Heart left ventricle (tissue), 16 donors: ENCODE measurements at regions not wholly inside any gene's neighbourhood (a gene's known extent, or its start where the extent isn't known, plus 50 kb on each side); places are given as distances from the start of the nearest gene placed in this dataset.

ENCODE experiments used
- ATAC-seq, 4 donors: fragments of 200-7000 bp; cut with Tn5 transposase; one replicate each; pipeline ENCODE4 v1.9.1; 2020 to 2022; ENCODE audit warnings: moderate library complexity in 4 of 4, mild to moderate bottlenecking in 3 of 4, moderate number of reproducible peaks in 1 of 4
- DNase-seq, 5 donors: peaks; one replicate each; pipeline ENCODE4 v3.0.0-alpha.2; 2020
- H3K27ac ChIP-seq, 12 donors: fragments of 200-600 bp; sonication (generic) in 4 of 12; one replicate each; pipeline versions ENCODE4 v1.5.0 to v1.8.0; 2016 to 2022; ENCODE audit warnings: mild to moderate bottlenecking in 2 of 12
- H3K27me3 ChIP-seq, 9 donors: fragments of 200-600 bp; sonication (generic) in 2 of 9; one replicate each; pipeline versions ENCODE4 v1.5.1 to v1.8.0; 2016 to 2022; ENCODE audit warnings: mild to moderate bottlenecking in 3 of 9
- H3K36me3 ChIP-seq, 9 donors: fragments of 200-600 bp; sonication (generic) in 2 of 9; one replicate each; pipeline versions ENCODE4 v1.5.0 to v1.8.0; 2018 to 2022; ENCODE audit warnings: mild to moderate bottlenecking in 2 of 9
- H3K4me1 ChIP-seq, 12 donors: fragments of 200-600 bp; sonication (generic) in 4 of 12; one replicate each; pipeline versions ENCODE4 v1.5.0 to v1.8.0; 2016 to 2022; ENCODE audit warnings: mild to moderate bottlenecking in 3 of 12
- H3K4me3 ChIP-seq, 12 donors: fragments of 200-600 bp; sonication (generic) in 4 of 12; one replicate each; pipeline versions ENCODE4 v1.5.0 to v1.8.0; 2017 to 2022; ENCODE audit warnings: mild to moderate bottlenecking in 9 of 12, moderate library complexity in 4 of 12
- H3K9me3 ChIP-seq, 12 donors: fragments of 200-600 bp; sonication (generic) in 4 of 12; one replicate each; pipeline versions ENCODE4 v1.5.0 to v1.8.0; 2016 to 2022; ENCODE audit warnings: mild to moderate bottlenecking in 1 of 12
- CTCF ChIP-seq, 12 donors: fragments of 200-600 bp; sonication (generic) in 4 of 12; IDR thresholded peaks; one replicate each; pipeline versions ENCODE4 v1.5.0 to v1.8.0; 2018 to 2022; ENCODE audit warnings: antibody characterized with exemption in 12 of 12, mild to moderate bottlenecking in 5 of 12
- POLR2A ChIP-seq, 2 donors: fragments of 450-650 bp; IDR thresholded peaks; one replicate each; pipeline ENCODE4 v1.6.1; 2017; ENCODE audit warnings: antibody characterized with exemption in 2 of 2, mild to moderate bottlenecking in 2 of 2, moderate library complexity in 2 of 2
- WGBS, 4 donors: extraction: QIAGEN DNeasy Blood & Tissue Kit in 2 of 4; methylation state at CpG; one replicate each; pipeline versions ENCODE4 v1.1.5 to v1.1.7; 2013 to 2018; 5-methylcytosine and 5-hydroxymethylcytosine counted together
- intact Hi-C, 10 donors: fragments of 100-400 bp; cut with DNase I; formaldehyde crosslinking; loops; one replicate each; pipeline versions ENCODE4 v1.11.1 to v1.14.2; 2022
- donor health status: ischemic (EF 13 %, LVEDD 7.1; RV severe dilation, severe dysfunction).
- donor health status: healthy with polysubstance abuse.
- donor health status: DM: no; HTN: yes; CAD: no.
- donor health status: DM: no; HTN: no; CAD: no.
- donor health status: ischemic (EF 25% LVEDD 6.9; RV normal size, moderate dysfunction).
- donor health status: ischemic (EF 25% LVEDD 5.7; RV mildly dilated, moderate dysfunction).
- donor health status: healthy.
- donor health status: DM: yes; HTN: yes; CAD: no.
- donor health status: ischemic (EF 35%, LVEDD 5.7; RV mildly dilated, moderate dysfunction).
- donor health status: nonischemic (EF 11% LVEDD 7.7; RV severe dilation, severe dysfunction).
- donor health status: DM: yes; HTN: yes; CAD: no.
- donor health status: PGD.
- donor health status: ischemic (EF 29% LVEDD 5.4; RV normal size, mild dysfunction).
- donor health status: nonischemic (EF 23%, LVEDD 6.1; RV moderate dilation, normal function).

- intact Hi-C loops, result no loop called here
- Histone ChIP-seq H3K4me1 (peaks cover 0 to 4% (median 0%) of the 10 kb centered on the region in 12 donors), H3K4me3 (no peak overlapping the region), H3K27me3 (no peaks in the 10 kb centered on the region), H3K27ac (no peak overlapping the region), H3K36me3 (no peaks in the 10 kb centered on the region), H3K9me3 (no peaks in the 10 kb centered on the region)
- no peak for ATAC-seq
- WGBS, 4 donors, result 64 to 81% (median 74%) methylated on average over 4 of the region's 4 CpGs
- DNase-seq, result no peak
- TF ChIP-seq CTCF (IDR thresholded peaks at IDR 0.05), result no peak
- TF ChIP-seq POLR2A (IDR thresholded peaks at IDR 0.05), result no peak
Measured at GRCh38 chr2:204122425-204122824, 185.9 kb downstream of the ICOS start.

GRCh38 chr2:204124140-204124750, 187.7 kb downstream of the ICOS start:
- no peak for TF ChIP-seq POLR2A (IDR thresholded peaks at IDR 0.05)
- no peak for TF ChIP-seq CTCF (IDR thresholded peaks at IDR 0.05)
- Histone ChIP-seq H3K4me1 (peaks cover 0 to 2% (median 0%) of the 10 kb centered on the region in 12 donors), H3K27ac (no peak overlapping the region), H3K9me3 (no peaks in the 10 kb centered on the region), H3K4me3 (no peak overlapping the region), H3K27me3 (no peaks in the 10 kb centered on the region), H3K36me3 (no peaks in the 10 kb centered on the region)
- ATAC-seq (no peak), DNase-seq (no peak)
- intact Hi-C loops, result no loop called here
- 93 to 99% (median 97%) methylated on average over 3 of the region's 3 CpGs for WGBS, 4 donors

GRCh38 chr2:204126705-204127104, 190.1 kb downstream of the ICOS start:
- ATAC-seq (no peak), DNase-seq (no peak)
- intact Hi-C loops, result no loop called here
- 92 to 96% (median 94%) methylated on average over 3 of the region's 3 CpGs for WGBS, 4 donors
- no peak for TF ChIP-seq POLR2A (IDR thresholded peaks at IDR 0.05)
- TF ChIP-seq CTCF (IDR thresholded peaks at IDR 0.05), result no peak
- no peaks in the 10 kb centered on the region for H3K27me3 ChIP-seq
- no peak overlapping the region for H3K4me3 ChIP-seq
- no peaks in the 10 kb centered on the region for H3K36me3 ChIP-seq
- no peak overlapping the region for H3K27ac ChIP-seq
- no peaks in the 10 kb centered on the region for H3K9me3 ChIP-seq
- H3K4me1 ChIP-seq, result peaks cover 0 to 15% (median 3%) of the 10 kb centered on the region in 12 donors

GRCh38 chr2:204127238-204127637, 190.7 kb downstream of the ICOS start:
- H3K27ac ChIP-seq, result no peak overlapping the region
- no peaks in the 10 kb centered on the region for H3K27me3 ChIP-seq
- peaks cover 0 to 15% (median 5%) of the 10 kb centered on the region in 12 donors for H3K4me1 ChIP-seq
- no peaks in the 10 kb centered on the region for H3K9me3 ChIP-seq
- TF ChIP-seq CTCF (IDR thresholded peaks at IDR 0.05) (no peak), POLR2A (IDR thresholded peaks at IDR 0.05) (no peak)
- ATAC-seq (no peak), DNase-seq (no peak)
- H3K36me3 ChIP-seq, result no peaks in the 10 kb centered on the region
- WGBS, 4 donors, result 44 to 53% (median 47%) methylated on average over 2 of the region's 2 CpGs
- H3K4me3 ChIP-seq, result no peak overlapping the region
- intact Hi-C loops, result no loop called here
